Endothelial cell of umbilical vein (primary cell): ENCODE measurements at regions not wholly inside any gene's neighbourhood (a gene's known extent, or its start where the extent isn't known, plus 50 kb on each side); places are given as distances from the start of the nearest gene placed in this dataset.

Source experiments
- CTCF ChIP-seq, 2 donors: IDR thresholded peaks; 1 replicate in 1 of 2; 2 replicates in 1 of 2; pipeline ENCODE4 v1.5.1; 2011; ENCODE audit warnings: low read length in 2 of 2, mild to moderate bottlenecking in 2 of 2, moderate library complexity in 2 of 2, control low read depth in 1 of 2, inconsistent platforms in 1 of 2, low read depth in 1 of 2; ENCODE audit not compliant: insufficient read depth in 1 of 2; ENCODE audit errors: extremely low read depth in 1 of 2
- EZH2 ChIP-seq: IDR thresholded peaks from 2 replicates; pipeline ENCODE4 v1.6.1; 2012; ENCODE audit warnings: borderline replicate concordance, low read depth, mild to moderate bottlenecking, moderate library complexity, low read length, inconsistent platforms; ENCODE audit not compliant: severe bottlenecking
- GATA2 ChIP-seq: IDR thresholded peaks from 2 replicates; pipeline ENCODE4 v1.7.0; 2011; ENCODE audit warnings: low read depth, mild to moderate bottlenecking, moderate library complexity, mixed read lengths, low read length; ENCODE audit not compliant: insufficient read length, insufficient read depth
- JUN ChIP-seq: IDR thresholded peaks from 2 replicates; pipeline ENCODE4 v1.6.1; 2011; ENCODE audit warnings: borderline replicate concordance, low read depth; ENCODE audit not compliant: insufficient read length, insufficient read depth
- MYC ChIP-seq: IDR thresholded peaks from one replicate; pipeline ENCODE4 v1.6.1; 2011; ENCODE audit warnings: mild to moderate bottlenecking, low read depth, low read length
- POLR2A ChIP-seq: IDR thresholded peaks from 2 replicates; pipeline ENCODE4 v1.6.1; 2012; ENCODE audit warnings: low read depth, mild to moderate bottlenecking, control low read depth, low read length
- POLR2AphosphoS5 ChIP-seq: IDR thresholded peaks from 2 replicates; pipeline ENCODE4 v1.6.1; 2012; ENCODE audit warnings: low read depth, mild to moderate bottlenecking, control low read depth, low read length, moderate library complexity; ENCODE audit not compliant: insufficient read depth

GRCh38 chr18:73746101-73746500 is 401.5 kb downstream of the FBXO15 start:
- no peak for TF ChIP-seq POLR2A
- TF ChIP-seq CTCF (IDR thresholded peaks at IDR 0.05; ENCODE audit: extremely low read depth in 1 of 2, insufficient read depth in 1 of 2, low read depth in 1 of 2, low read length in 2 of 2) = no peak
- TF ChIP-seq EZH2 = no peak
- TF ChIP-seq POLR2AphosphoS5 = no peak
- no peak for TF ChIP-seq MYC
- TF ChIP-seq JUN = no peak
- TF ChIP-seq GATA2 = no peak
